Psoas muscle (tissue), 7 donors: ENCODE measurements at regions not wholly inside any gene's neighbourhood (a gene's known extent, or its start where the extent isn't known, plus 50 kb on each side); places are given as distances from the start of the nearest gene placed in this dataset.

Experiments used
- ATAC-seq, 4 donors: fragments of 200-7000 bp; cut with Tn5 transposase; one replicate each; pipeline ENCODE4 v1.9.1; 2020; ENCODE audit warnings: moderate library complexity in 3 of 4, mild to moderate bottlenecking in 2 of 4
- DNase-seq, 2 donors: peaks; one replicate each; pipeline ENCODE4 v3.0.0-alpha.2; 2020
- H3K27ac ChIP-seq: fragments of 200-600 bp; one replicate; pipeline ENCODE4 v1.8.0; 2022
- H3K27me3 ChIP-seq, 3 donors: fragments of 200-600 bp in 1 of 3; one replicate each; pipeline versions ENCODE4 v1.6.1 to v1.8.0; 2013 to 2022; ENCODE audit warnings: low read length in 2 of 3, mild to moderate bottlenecking in 2 of 3, moderate library complexity in 1 of 3; ENCODE audit not compliant: insufficient read depth in 3 of 3
- H3K36me3 ChIP-seq, 2 donors: fragments of 200-600 bp in 1 of 2; one replicate each; pipeline versions ENCODE4 v1.6.1 to v1.8.0; 2013 to 2022; ENCODE audit warnings: low read depth in 1 of 2, mild to moderate bottlenecking in 1 of 2, moderate library complexity in 1 of 2; ENCODE audit not compliant: insufficient read depth in 1 of 2
- H3K4me1 ChIP-seq: fragments of 200-600 bp; one replicate; pipeline ENCODE4 v1.8.0; 2022
- H3K4me3 ChIP-seq: fragments of 200-600 bp; one replicate; pipeline ENCODE4 v1.8.0; 2022; ENCODE audit warnings: mild to moderate bottlenecking
- H3K9me3 ChIP-seq: fragments of 200-600 bp; one replicate; pipeline ENCODE4 v1.8.0; 2022
- CTCF ChIP-seq: fragments of 200-600 bp; IDR thresholded peaks from one replicate; pipeline ENCODE4 v1.8.0; 2022; ENCODE audit warnings: antibody characterized with exemption
- WGBS, 3 donors: extraction: QIAGEN DNeasy Blood & Tissue Kit; methylation state at CpG; one replicate each; pipeline versions ENCODE4 v1.1.6 to v1.1.7; 2013; 5-methylcytosine and 5-hydroxymethylcytosine counted together
- intact Hi-C, 2 donors: fragments of 100-400 bp; cut with DNase I; formaldehyde crosslinking; loops; one replicate each; pipeline versions ENCODE4 v1.11.0 to v1.14.2; 2022
- donor health status: healthy with polysubstance abuse.
- donor health status: DM: no; HTN: no; CAD: no; lungs with moderate emphysema.
- donor health status: Bipolar disorder and iron deficiency.
- donor health status: healthy.
- donor health status: DM: yes; HTN: yes; CAD: no.
- donor health status: DM: no; HTN: no; CAD: no.
- donor health status: DM: yes; HTN: yes; CAD: no.

GRCh38 chr6:19319005-19319404, 518.2 kb upstream of the ID4 start:
- intact Hi-C loops: no loop called here
- Histone ChIP-seq H3K4me3 (no peak overlapping the region), H3K9me3 (no peaks in the 10 kb centered on the region), H3K27ac (no peak overlapping the region), H3K27me3 (no peaks in the 10 kb centered on the region), H3K4me1 (no peaks in the 10 kb centered on the region), H3K36me3 (no peaks in the 10 kb centered on the region)
- 93 to 100% (median 100%) methylated on average over 1 of the region's 1 CpG for WGBS, 3 donors
- ATAC-seq: no peak
- no peak for TF ChIP-seq CTCF
- DNase-seq: no peak

GRCh38 chr6:19320111-19320581, 517.0 kb upstream of the ID4 start:
- intact Hi-C loops: no loop called here
- 65 to 72% (median 67%) methylated on average over 3 of the region's 3 CpGs for WGBS, 3 donors
- Histone ChIP-seq H3K4me3 (no peak overlapping the region), H3K27me3 (no peaks in the 10 kb centered on the region), H3K27ac (no peak overlapping the region), H3K4me1 (no peaks in the 10 kb centered on the region), H3K9me3 (no peaks in the 10 kb centered on the region), H3K36me3 (no peaks in the 10 kb centered on the region)
- no peak for TF ChIP-seq CTCF
- DNase-seq (no peak), ATAC-seq (no peak)

GRCh38 chr6:19322691-19323485, 514.3 kb upstream of the ID4 start:
- Histone ChIP-seq H3K36me3 (no peaks in the 10 kb centered on the region), H3K27ac (no peak overlapping the region), H3K27me3 (no peaks in the 10 kb centered on the region), H3K9me3 (no peaks in the 10 kb centered on the region), H3K4me1 (no peaks in the 10 kb centered on the region), H3K4me3 (no peak overlapping the region)
- intact Hi-C loops: no loop called here
- ATAC-seq (no peak), DNase-seq (no peak)
- 85 to 87% (median 86%) methylated on average over 5 of the region's 5 CpGs for WGBS, 3 donors
- TF ChIP-seq CTCF: no peak

- H3K36me3 ChIP-seq: no peaks in the 10 kb centered on the region
- no peak for TF ChIP-seq CTCF
- WGBS, 3 donors: 64 to 82% (median 70%) methylated on average over 3 of the region's 3 CpGs
- H3K4me1 ChIP-seq: no peaks in the 10 kb centered on the region
- DNase-seq (no peak), ATAC-seq (no peak)
- no peaks in the 10 kb centered on the region for H3K27me3 ChIP-seq
- no peak overlapping the region for H3K27ac ChIP-seq
- no peaks in the 10 kb centered on the region for H3K9me3 ChIP-seq
- H3K4me3 ChIP-seq: no peak overlapping the region
- intact Hi-C loops: no loop called here
These were observed 512.8 kb upstream of the ID4 start for GRCh38 chr6:19324376-19324775.
